Coronary artery (tissue), 2 donors: ENCODE measurements at regions not wholly inside any gene's neighbourhood (a gene's known extent, or its start where the extent isn't known, plus 50 kb on each side); places are given as distances from the start of the nearest gene placed in this dataset.

Experiments
- DNase-seq: peaks from one replicate; pipeline ENCODE4 v3.0.0-alpha.2; 2017; ENCODE audit warnings: low spot score
- H3K27ac ChIP-seq, 2 donors: fragments of 200-600 bp; sonication (generic); one replicate each; pipeline ENCODE4 v1.5.1; 2016 to 2019
- H3K4me3 ChIP-seq: fragments of 200-600 bp; sonication (generic); 2 replicates; pipeline ENCODE4 v1.5.1; 2016; ENCODE audit warnings: mild to moderate bottlenecking, moderate library complexity
- TF ChIP-seq, protein P1 (sequence below): fragments of 200-600 bp; sonication (generic); IDR thresholded peaks from one replicate; pipeline ENCODE4 v1.5.1; 2019; ENCODE audit warnings: antibody characterized with exemption

DNA sequence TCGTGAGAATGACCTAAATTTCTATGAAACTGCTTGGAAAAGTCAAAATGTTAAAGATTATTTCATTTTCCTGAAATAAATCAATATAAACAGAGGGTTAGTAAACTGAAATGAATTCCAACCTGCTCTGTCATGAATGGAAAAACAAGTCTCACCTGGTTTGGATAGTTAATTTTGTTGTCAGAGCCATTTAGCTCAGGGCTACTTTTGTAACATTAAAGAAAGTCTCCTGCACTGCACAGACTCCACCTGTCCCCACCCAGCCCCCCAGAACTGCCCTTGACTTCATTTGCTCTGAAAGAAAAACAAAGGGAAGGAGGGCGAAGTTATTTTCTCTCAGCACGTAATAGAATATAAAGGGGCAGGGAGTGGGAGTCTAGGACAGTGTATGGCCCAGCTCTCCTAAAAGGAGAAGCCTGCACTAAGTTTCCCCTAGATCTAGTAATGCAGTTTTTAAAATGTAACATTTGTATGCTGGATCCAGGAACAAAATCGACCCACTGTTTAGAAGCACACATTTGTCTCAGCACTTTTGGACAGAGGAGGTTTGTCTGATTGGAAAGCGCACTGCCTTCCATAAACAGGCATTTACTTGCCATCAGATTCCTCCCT, 54.2 kb upstream of the ACSL3 start:
- H3K27ac ChIP-seq, result no peak overlapping the region
- no peak for DNase-seq
- TF ChIP-seq, protein P1, sequence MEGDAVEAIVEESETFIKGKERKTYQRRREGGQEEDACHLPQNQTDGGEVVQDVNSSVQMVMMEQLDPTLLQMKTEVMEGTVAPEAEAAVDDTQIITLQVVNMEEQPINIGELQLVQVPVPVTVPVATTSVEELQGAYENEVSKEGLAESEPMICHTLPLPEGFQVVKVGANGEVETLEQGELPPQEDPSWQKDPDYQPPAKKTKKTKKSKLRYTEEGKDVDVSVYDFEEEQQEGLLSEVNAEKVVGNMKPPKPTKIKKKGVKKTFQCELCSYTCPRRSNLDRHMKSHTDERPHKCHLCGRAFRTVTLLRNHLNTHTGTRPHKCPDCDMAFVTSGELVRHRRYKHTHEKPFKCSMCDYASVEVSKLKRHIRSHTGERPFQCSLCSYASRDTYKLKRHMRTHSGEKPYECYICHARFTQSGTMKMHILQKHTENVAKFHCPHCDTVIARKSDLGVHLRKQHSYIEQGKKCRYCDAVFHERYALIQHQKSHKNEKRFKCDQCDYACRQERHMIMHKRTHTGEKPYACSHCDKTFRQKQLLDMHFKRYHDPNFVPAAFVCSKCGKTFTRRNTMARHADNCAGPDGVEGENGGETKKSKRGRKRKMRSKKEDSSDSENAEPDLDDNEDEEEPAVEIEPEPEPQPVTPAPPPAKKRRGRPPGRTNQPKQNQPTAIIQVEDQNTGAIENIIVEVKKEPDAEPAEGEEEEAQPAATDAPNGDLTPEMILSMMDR, result no peak
- no peak overlapping the region for H3K4me3 ChIP-seq

DNA sequence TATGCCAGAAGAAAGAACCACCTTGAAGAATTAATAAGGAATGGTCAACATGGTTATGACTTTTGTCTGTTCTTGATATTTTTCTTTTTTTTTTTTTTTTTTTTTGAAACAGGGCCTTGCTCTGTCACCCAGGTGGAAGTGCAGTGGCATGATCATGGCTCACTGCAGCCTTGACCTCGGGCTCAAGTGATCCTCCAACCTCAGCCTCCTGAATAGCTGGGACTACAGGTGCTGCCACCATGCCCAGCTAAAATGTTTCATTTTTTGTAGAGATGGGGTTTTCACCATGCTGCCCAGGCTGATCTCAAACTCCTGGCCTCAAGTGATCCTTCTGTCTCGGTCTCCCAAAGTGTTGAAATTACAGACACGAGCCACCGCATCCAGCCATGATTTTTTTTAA, 53.4 kb upstream of the ACSL3 start:
- no peak overlapping the region for H3K4me3 ChIP-seq
- DNase-seq, result no peak
- no peak overlapping the region for H3K27ac ChIP-seq
- TF ChIP-seq, protein P1, result no peak

DNA sequence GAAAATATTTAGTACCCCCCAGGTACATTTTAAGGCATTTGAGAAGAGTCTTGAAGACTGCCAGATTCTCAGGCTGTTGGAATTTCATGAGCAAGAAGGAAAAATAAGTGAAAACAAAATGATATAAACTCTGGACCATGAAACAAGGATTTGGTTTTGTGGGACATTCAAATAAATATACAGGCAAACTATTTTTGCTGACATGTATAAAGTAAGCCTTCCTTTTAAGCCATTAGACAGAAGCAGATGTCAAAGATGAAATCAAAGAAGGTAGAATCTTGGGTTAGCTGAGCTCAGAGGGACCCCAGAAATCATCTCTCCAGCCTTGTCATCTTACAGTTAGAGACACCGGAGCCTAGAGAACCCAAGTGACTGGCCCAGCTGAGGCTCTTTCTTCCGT, 51.3 kb upstream of the ACSL3 start:
- TF ChIP-seq, protein P1, result no peak
- Histone ChIP-seq H3K27ac (no peak overlapping the region), H3K4me3 (no peak overlapping the region)
- no peak for DNase-seq

DNA sequence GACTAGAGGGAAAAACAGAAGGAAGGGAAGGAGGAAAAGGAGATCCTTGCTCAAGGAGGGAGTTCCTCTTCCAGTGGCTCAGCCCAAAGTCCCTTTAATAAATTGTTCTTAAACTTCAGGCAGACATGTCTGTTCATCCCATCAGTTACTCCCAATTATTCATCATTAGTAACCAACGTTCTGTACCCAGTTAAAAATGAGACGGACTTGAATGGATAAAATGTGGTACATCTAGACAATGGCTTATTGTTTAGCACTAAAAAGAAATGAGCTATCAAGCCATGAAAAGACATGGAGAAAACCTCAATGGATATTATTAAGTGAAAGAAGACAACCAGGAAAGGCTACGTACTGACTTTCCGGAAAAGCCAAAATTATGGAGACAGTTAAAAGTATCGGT, 50.8 kb upstream of the ACSL3 start:
- no peak for DNase-seq
- TF ChIP-seq, protein P1, result no peak
- H3K4me3 ChIP-seq, result no peak overlapping the region
- H3K27ac ChIP-seq, result no peak overlapping the region
